ENCODE measurements at regions not wholly inside any gene's neighbourhood (a gene's known extent, or its start where the extent isn't known, plus 50 kb on each side); places are given as distances from the start of the nearest gene placed in this dataset.
A peak's percentile ranks its signal among the peaks of the same experiment; 100 is the strongest.
"Not testable (repeated sequence)": the region's sequence is repeated elsewhere in the genome, so short reads cannot be mapped to it uniquely, and the experiment has no call there.

- DNase-seq: no peak
Measured at GRCh38 chr16:63907251-63907650, 1214.6 kb downstream of the CDH11 start.

- no peak for DNase-seq
Measured at GRCh38 chr16:63904930-63905329, 1216.9 kb downstream of the CDH11 start.

GRCh38 chr16:63904182-63904581, 1217.7 kb downstream of the CDH11 start:
- no peak for DNase-seq

- no peak for DNase-seq
Measured at GRCh38 chr16:63896383-63897109, 1225.3 kb downstream of the CDH11 start.

GRCh38 chr16:63890723-63891122, 1231.1 kb downstream of the CDH11 start:
- DNase-seq: no peak

GRCh38 chr16:63890081-63890480, 1231.8 kb downstream of the CDH11 start:
- peak; percentile 49 for DNase-seq

- DNase-seq: no peak
Measured at GRCh38 chr16:63883091-63883490, 1238.8 kb downstream of the CDH11 start.

GRCh38 chr16:63882576-63882975, 1239.3 kb downstream of the CDH11 start:
- no peak for DNase-seq

- no peak for DNase-seq
Measured at GRCh38 chr16:63880948-63881347, 1240.9 kb downstream of the CDH11 start.

- DNase-seq: no peak
Measured at GRCh38 chr16:63877401-63877800, 1244.5 kb downstream of the CDH11 start.

- no peak for DNase-seq
Measured at GRCh38 chr16:63876103-63876502, 1245.8 kb downstream of the CDH11 start.

GRCh38 chr16:63860700-63861099, 1261.2 kb downstream of the CDH11 start:
- DNase-seq: not testable (repeated sequence)

GRCh38 chr16:63856537-63856936, 1265.3 kb downstream of the CDH11 start:
- no peak for DNase-seq

- DNase-seq: no peak
Measured at GRCh38 chr16:63850979-63851378, 1270.9 kb downstream of the CDH11 start.

- DNase-seq: no peak
Measured at GRCh38 chr16:63841271-63841670, 1280.6 kb downstream of the CDH11 start.

- no peak for DNase-seq
Measured at GRCh38 chr16:63830061-63830460, 1291.8 kb downstream of the CDH11 start.

GRCh38 chr16:63822818-63823217, 1299.0 kb downstream of the CDH11 start:
- no peak for DNase-seq

- no peak for DNase-seq
Measured at GRCh38 chr16:63816276-63816675, 1305.6 kb downstream of the CDH11 start.

GRCh38 chr16:63813862-63814261, 1308.0 kb downstream of the CDH11 start:
- no peak for DNase-seq

- no peak for DNase-seq
Measured at GRCh38 chr16:63808730-63809129, 1313.1 kb downstream of the CDH11 start.

- no peak for DNase-seq
Measured at GRCh38 chr16:63806794-63807506, 1314.9 kb downstream of the CDH11 start.

- no peak for DNase-seq
Measured at GRCh38 chr16:63804126-63804525, 1317.7 kb downstream of the CDH11 start.

- peak; percentile 3 for DNase-seq
Measured at GRCh38 chr16:63789603-63790002, 1332.3 kb downstream of the CDH11 start.

GRCh38 chr16:63787014-63787413, 1334.8 kb downstream of the CDH11 start:
- DNase-seq: no peak
